Stimulated activated CD8-positive, alpha-beta memory T cell treated with anti-CD3 and anti-CD28 coated beads, Interleukin-4, amount 100 ng/mL, for 4 hours (primary cell): ENCODE measurements at regions not wholly inside any gene's neighbourhood (a gene's known extent, or its start where the extent isn't known, plus 50 kb on each side); places are given as distances from the start of the nearest gene placed in this dataset.

ENCODE experiments used
- DNase-seq, 2 donors: peaks; one replicate each; pipeline ENCODE4 v3.0.0-alpha.2; 2020; ENCODE audit warnings: low read depth in 2 of 2, low spot score in 1 of 2

DNA sequence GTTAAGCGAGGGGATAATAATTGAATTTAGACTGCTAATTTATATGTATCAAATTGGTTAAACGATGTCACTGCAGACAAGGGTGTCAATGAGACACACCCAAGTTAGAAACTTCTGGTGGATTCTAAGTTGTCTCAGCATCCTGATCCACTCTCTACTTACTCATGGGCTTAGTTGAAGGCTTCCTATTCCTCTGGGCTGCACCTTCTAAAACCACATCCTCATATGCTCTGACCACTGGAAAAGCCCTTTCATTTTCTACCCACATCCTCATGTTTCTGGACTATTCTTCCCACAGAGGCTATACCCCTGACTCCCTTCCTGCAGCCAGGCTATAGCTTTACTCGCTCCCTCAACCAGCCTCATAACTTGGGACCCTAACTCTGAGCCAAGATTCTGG lies 493.8 kb downstream of the VRK1 start:
- DNase-seq = no peak

DNA sequence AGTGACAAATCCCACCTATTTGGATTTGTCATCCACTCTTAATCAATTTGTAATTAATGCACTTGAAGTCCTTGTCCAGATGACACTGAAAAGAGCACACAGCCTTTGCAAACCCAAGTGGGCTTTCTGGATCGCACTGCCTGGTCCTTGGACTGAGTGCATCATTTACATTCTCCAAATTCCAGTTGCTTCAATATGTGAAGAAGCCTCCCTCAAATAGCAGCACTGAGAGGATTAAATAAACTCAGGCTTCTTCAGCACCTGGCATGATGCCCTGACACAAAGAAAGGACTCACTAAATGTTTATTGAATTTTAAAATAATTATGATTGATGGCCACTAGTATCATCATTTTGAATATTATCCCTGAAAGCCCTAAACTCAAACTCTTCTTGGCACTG lies 496.5 kb downstream of the VRK1 start:
- DNase-seq = no peak

- no peak for DNase-seq
Observed at GRCh38 chr14:97295108-97295710, 498.0 kb downstream of the VRK1 start.

DNA sequence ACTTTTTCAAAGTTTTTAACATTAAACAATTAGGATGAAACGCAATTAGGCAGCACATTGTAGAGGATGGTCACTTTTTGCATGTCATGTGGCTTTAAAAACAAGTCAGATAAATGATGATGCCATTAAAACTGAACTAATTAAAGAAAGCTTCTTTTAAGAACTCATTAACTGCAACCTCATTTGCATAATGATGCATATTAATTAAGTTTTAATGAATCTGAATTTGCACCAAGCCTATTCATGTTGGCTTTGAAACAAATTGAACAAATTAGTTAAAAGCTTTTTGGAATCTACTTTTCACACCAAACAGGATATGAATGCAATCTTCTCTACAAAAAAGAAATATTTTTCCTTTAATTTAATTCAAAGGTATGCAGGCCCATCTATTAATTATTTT lies 499.0 kb downstream of the VRK1 start:
- no peak for DNase-seq

- DNase-seq = no peak
Observed at GRCh38 chr14:97297100-97297499, 499.9 kb downstream of the VRK1 start.

DNA sequence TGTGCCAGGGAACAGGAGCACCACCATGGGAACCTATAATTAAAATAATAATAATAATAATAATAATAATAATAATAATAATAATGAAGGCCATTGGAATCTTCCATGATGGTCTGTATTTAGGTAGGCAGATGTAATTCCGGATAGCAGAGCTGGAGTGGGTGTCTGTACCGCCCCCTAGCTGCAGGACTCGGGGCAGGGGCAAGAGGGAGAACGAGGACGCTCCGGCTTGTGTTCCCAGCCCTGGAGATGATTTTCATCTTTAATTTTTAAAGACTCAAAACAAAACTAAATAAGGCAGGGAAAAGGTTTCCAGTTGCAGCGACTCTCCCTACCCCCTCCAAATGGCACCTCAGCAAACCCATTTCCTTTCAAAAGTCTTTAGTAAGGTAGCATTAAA lies 501.1 kb downstream of the VRK1 start:
- no peak for DNase-seq

DNA sequence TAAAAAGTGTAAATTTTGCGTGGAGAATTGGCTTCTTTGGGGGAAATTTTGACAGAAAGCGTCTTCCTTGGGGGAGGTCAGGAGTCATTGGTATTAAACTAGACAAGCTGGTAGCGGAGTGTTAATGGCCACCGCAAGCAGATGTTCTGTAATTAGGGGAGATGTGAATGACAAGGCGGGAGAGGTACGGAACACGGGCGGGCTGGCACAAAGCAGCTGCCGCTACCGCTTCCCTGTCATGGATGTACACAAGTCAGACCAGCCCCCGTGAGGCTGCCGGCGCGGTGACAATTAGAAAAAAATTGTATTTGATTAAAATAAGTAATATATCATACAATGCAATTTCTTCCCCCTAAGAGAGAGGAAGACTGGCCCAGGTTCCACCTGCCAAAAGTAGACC lies 501.6 kb downstream of the VRK1 start:
- no peak for DNase-seq

DNA sequence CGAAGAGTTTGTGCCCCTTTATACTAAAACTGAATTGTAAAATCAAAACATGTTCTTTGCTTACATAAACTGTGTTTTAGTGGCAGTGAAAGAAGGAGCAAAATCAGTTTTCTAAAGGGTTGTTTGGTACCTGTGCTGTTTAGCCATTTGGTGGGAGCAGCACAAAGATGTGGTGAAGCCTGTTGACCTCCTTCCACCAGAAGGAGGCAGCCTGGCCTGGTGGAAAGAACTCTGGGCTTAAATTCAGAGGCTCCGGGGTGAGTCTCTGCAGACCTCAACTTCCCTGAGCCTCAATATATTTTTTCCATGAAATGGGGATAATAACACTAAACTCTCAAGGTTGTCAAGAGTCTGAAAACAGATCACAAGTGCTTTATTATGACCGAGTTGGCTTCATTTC lies 502.5 kb downstream of the VRK1 start:
- DNase-seq = no peak

- DNase-seq = no peak
Observed at GRCh38 chr14:97301931-97302559, 504.9 kb downstream of the VRK1 start.

DNA sequence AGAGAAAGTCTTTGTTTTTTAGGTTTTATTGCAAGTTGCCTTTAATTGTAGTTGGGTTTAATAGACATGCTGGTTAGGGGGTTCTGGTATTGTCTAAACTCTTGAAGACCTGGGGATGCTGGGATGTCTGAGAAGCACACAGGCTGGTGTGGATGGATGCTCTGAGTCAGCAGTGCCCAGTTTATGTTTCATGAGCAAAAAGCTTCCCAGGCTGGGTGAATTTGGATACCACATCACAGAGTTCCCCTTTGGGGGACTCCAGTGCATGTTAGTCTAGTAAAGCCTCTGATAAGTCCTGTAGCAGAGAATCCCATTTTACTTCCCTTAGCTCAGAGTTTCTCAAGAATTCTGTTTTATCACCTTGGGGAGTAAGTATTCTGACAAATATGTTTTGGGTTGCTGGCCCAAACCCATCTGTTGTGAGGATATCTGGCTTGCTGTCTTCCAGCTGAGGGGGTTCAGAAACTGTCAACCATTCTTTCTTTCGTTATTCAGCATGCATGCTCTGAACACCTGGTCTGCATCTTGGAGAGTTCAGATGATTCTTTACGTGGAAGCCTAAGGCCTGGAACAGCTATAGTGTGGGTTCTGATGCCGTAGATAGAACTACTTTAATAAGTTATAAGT lies 509.1 kb downstream of the VRK1 start:
- no peak for DNase-seq

GRCh38 chr14:97306760-97307246 lies 509.6 kb downstream of the VRK1 start:
- no peak for DNase-seq

DNA sequence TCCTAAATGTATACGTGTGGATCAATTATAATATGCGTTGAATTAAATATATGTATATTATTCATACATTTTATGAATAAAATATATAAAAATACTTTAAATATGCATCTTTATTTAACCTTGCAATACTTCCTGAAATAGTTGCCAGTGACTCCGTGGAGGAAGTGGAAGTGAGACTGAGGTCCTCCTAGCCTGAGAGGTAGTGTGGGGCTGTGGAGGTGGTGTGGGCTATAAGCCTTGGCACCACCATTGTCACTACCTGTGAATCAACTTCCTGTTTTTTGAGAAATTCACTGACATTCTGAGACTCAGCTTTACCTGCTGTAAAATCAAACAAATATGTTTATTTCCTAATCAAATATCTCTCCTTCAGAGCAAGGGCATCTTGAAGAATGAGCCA lies 514.2 kb downstream of the VRK1 start:
- DNase-seq = no peak

- no peak for DNase-seq
Observed at GRCh38 chr14:97312910-97313309, 515.7 kb downstream of the VRK1 start.

GRCh38 chr14:97315790-97316189 lies 518.6 kb downstream of the VRK1 start:
- no peak for DNase-seq

GRCh38 chr14:97318380-97318779 lies 521.2 kb downstream of the VRK1 start:
- no peak for DNase-seq

DNA sequence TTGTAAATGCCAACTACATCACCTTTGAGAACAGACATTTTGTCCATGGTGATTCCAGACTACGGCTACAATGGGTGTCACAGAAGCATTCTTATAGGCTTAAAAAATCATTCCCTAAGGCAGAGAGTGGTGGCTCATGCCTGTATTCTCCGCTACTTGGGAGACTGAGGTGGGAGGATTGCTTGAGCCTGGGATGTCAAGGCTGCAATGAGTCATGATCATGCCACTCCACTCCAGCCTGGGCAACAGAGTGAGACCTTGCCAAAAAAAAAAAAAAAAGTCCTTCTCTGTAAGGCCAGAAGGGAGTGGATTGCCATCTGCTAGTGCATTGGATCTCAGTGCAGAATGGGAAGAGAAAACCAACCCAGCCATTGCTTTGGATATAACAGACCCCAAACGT lies 522.5 kb downstream of the VRK1 start:
- DNase-seq = no peak

DNA sequence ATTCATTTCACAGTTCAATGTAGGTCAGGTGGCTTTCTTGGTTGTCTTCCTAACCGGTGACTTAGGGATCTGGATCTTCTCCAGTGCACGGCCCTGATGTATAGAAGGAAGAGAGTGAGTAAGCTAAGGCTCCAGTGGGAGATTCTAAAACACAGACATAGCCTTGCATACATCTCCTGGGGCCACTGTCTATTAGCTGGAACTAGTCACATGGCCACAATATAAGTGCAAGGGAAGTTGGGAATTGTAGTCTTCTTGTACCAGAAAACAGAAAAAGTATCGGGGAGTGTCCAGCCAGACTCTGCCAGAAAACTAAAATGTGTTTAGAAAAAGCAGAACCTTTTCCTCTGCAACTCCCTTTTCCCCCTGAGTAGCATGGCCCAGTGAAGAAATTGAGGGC lies 531.6 kb downstream of the VRK1 start:
- DNase-seq = no peak

DNA sequence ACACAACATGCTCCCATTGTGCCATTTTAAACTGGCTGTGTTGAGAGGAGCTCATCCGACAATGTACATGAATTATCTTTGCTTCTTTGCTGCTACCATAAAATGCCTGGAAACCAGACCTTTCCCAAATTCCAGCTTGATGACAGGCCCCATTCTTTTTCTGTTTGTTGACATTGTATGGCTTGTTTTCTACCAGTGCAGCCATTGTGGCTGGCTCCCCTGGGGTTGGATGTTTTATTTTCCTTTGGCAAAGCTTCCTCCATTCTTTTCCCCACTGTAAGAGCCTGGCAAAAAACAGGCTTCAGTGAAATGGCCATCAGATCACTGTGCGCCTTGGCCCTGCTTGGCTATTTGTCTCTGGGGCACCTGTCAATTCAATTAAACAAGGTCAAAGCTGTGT lies 532.5 kb downstream of the VRK1 start:
- DNase-seq = no peak

DNA sequence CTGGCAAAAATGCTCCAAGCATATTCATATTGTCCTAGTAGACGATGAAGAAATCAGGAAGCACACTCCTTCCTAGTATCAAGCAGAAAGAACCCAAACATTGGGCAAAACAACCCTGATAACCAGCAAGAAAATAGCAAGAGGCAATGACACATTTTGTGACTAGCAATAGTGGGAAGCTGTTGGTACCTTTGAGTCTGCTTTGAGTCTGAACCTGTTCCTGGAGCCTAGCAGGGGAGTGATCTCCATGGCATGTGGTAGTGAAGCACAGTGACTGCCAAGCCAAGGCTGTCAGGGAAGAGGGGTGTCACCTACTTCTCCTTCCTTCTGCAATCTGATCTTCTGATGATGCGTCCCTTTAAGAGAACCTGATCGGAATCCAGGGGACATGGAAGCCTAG lies 533.9 kb downstream of the VRK1 start:
- no peak for DNase-seq

- DNase-seq = no peak
Observed at GRCh38 chr14:97331526-97331925, 534.3 kb downstream of the VRK1 start.

DNA sequence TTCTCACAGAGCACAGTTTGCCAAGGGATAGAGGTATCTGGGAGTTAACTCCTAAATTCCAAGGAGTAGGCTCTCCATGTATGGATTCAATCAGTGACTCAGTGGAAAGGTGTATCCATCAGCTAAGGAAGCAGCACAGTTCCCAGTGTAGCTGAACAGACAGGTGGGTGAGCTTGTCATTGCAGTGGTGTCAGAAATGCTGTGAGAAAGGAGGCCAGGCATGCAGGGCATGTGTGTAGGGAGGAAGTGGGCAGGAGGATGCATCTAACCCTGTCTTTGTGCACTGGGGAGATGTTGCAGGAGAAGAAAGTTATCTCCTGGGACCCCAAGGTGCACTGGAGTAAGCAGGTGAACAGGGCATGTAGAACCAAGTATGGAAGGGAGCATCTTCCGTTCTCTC lies 539.0 kb downstream of the VRK1 start:
- DNase-seq = no peak

- no peak for DNase-seq
Observed at GRCh38 chr14:97336816-97337215, 539.6 kb downstream of the VRK1 start.

GRCh38 chr14:97337267-97337666 lies 540.1 kb downstream of the VRK1 start:
- no peak for DNase-seq
